GM12891 (cell line): ENCODE measurements at regions not wholly inside any gene's neighbourhood (a gene's known extent, or its start where the extent isn't known, plus 50 kb on each side); places are given as distances from the start of the nearest gene placed in this dataset.

ENCODE experiments used
- POLR2A ChIP-seq: IDR thresholded peaks from 2 replicates; pipeline ENCODE4 v1.6.1; 2011; ENCODE audit warnings: low read depth, low read length, control low read depth
- POLR2AphosphoS5 ChIP-seq: IDR thresholded peaks from 2 replicates; pipeline ENCODE4 v1.6.1; 2011; ENCODE audit warnings: low read depth, low read length, control low read depth
- SPI1 ChIP-seq: IDR thresholded peaks from 2 replicates; pipeline ENCODE4 v1.6.1; 2011; ENCODE audit warnings: low read depth, low read length, control low read depth

DNA sequence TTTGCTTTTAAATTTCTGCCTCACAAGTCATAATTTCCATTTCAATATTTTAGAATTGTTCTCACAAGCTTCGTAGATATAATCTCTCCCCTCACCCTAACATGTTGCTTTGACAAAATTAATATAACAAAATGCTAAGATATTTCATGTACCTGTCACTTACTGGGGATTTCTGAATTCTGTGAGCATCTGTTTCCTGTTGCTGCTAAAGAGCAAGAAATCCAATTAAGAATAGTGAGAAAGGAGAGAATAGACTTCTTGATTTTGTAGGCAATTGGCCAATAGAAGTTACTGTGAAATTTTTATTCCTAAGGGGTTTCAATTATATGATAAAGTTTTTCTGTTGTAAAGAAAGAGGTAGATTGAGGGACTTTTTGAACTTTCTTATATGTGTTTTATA lies 796.5 kb upstream of the ARRDC3 start:
- TF ChIP-seq POLR2AphosphoS5 (no peak), POLR2A (no peak), SPI1 (no peak)
